ENCODE measurements at regions not wholly inside any gene's neighbourhood (a gene's known extent, or its start where the extent isn't known, plus 50 kb on each side); places are given as distances from the start of the nearest gene placed in this dataset.

DNA sequence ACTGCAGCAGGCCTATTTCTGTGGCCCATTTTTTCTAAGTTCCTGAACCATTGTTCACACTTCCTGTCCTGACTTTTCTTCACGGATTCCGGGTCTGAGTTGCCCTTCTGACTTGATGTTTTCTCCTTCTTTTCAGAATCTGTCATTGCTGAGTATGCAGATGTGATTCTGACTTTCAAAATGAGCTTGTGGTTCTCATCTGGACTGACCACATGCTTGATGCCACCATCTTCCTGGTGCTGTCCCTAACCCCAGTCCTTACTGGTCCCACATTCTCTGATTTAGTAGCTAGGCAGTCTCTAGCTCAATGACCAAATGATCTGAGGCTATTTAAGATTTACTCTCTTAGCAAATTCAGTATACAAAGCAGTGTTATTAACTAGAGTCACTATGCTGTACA is 822.3 kb upstream of the TENM3 start:
- DNase-seq: no peak

DNA sequence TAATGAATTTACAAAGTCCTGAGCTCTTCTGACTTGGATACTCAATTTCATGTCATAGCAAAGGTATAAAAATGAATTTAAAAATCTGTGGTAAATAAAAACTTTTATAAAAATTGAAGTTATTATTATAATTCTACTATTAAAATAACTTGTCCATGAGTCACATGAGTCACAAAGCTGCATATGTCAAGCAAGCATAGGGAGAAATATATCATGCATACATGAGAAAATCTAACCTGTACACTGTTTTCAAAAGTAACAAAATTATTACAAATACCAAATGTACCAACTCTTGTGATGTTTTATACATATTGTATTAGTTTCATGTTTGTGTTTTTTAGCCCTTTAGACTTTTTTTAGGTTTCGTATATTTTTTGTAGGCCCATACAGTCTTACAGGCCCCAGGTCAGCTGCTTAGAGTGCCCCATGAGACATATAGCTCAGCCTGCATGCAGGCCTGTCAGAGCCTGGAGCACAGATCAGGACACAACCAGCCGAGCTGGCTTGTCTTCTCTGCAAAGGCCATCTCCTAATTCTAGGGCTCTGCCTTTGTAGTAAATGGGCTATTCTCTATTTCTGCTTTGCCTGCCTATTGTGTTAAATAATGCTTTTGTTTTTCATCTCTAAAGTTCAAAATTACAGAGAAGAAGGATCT is 818.7 kb upstream of the TENM3 start:
- DNase-seq: no peak

DNA sequence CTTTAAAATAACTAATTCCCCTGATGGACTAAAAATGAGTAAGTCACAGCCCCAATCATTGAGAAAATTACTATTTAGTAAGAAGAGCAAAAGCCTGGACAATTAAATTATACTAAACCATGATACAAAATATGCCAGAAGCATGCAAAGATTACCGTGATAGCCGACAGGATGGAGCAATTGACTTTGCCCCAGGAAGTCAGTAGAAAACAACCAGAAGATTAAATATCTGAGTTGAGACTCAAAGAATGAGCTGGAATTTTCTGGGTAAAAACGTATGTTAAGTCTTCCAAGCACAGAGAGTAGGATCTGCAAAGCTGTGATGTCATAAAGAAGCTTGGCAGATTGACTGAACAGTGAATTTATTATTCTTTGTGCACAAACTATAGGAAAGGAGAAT is 816.1 kb upstream of the TENM3 start:
- no peak for DNase-seq

DNA sequence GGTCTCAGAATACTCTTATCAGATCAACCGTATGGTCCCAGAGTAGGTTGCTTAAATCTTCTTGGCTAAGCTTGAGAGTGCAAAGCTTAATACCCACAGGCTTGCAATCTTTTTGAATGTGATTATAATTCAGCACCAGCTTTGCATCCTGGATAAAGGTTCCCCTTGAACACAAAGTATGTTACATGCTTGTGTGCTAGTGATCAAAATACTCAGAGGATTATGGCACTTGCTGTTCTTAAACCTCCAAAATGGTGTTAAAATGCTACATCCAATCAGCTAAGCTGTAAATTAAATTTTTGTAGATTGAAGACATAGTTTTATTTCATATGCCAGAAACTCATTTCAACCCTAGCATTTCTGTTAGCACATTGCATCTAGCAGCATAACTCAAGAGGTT is 812.2 kb upstream of the TENM3 start:
- DNase-seq: no peak

DNA sequence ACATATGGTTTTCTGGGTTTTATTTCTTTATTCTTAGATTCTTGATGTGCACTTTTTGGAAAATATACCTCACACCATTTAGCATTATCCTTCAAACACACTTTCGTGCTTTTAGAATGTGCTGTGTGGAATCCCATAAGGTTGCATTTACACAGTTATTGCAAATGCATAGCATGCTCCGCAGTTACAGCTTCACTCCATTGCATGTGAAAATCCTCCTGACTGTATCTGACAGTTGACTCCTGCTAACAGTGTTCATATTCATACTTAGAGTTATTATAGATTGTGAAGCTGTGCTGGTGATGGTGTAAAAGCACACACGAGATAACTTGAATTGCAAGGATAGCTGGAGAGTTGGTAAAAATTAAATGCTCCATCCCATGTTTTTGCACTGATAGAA is 811.5 kb upstream of the TENM3 start:
- no peak for DNase-seq

DNA sequence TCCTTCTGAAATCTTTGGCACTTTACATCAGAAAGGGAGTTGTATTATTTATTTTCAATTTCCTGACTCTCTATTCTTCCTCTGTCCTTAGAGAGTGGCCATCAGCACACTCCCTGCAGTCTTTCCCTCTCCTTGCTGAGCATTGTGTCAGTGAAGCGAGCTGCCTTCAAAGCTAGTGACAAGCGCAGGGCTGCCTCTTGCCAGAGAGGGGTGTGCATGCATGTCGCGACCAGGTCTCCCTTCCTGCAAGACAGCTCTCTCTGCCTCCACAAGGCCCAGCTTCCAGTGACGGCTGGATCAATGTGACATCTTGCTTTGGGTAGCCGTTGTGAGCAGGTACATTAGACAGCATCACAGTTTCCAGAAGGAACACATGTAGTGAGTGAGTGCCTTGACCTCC is 810.9 kb upstream of the TENM3 start:
- DNase-seq: no peak

DNA sequence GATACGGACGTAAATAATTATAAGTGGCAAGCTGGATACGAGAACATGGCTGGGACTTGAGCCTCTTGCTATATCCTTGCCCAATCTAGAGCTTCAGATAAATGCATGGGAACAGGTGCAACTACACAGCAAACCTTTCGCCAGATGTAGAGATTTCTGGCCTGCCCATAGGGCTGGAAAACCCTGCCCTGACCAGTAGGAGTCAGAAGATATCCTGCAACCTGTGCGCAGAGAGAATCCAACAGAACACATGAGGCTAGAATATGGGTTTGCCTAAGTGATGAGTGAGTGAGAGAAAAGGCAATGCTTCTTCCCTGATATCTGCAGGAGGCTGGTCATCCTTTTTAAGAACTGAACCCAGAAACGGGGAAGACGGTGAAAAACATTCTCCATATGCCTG is 805.3 kb upstream of the TENM3 start:
- DNase-seq: no peak

DNA sequence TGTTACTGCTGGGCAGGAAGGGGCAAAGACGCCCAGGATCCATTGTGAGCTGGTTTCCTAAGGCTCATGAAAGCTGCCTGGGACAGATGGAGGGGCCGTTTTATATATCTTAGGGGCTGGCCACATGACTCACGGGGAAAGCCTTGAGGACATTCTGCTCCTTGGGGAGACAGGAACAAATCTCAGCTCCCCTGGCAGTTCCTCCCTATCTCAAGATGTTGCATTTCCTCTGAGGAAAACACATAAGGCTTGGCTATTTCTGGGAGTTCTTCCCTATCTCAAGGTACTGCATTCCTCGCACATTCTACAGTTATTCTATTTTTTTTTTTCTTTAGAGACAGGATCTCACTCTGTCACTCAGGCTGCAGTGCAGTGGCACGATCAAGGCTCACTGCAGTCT is 804.6 kb upstream of the TENM3 start:
- DNase-seq: no peak

DNA sequence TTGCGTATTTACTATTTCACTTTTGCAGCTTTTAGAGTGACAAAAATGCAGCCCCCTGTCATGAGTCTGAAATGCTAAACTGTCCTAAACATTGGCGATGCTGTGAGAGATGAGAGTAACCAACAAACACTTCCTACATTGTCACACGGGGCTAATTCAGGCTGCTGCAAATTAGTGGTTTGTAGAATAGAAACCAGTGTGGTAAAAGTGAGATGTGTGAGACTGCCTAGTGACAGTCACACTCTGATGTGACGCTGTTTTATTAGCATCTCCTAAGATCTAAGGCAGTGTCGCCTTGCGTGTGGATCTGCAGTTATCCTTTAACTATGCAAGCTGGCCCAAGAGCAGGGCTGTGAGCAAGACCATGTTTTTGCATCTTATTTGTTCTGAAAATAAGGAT is 800.2 kb upstream of the TENM3 start:
- no peak for DNase-seq

DNA sequence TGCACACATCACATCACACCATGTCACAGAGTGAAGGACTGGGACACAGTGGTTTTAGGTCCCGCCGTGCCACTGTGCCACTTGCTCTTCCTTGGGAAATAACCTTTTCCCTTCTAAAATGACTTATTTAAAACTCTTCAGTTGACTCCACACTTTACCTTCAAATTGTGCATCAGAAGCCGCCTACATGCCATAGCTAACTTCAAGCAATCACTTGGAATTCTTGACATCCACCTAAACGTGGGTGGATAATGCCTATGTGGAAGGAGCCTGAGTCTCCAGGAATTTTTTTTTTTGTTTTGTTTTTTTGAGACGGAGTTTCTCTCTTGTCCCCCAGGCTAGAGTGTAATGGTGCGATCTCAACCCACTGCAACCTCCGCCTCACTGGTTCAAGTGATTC is 777.4 kb upstream of the TENM3 start:
- DNase-seq: no peak

DNA sequence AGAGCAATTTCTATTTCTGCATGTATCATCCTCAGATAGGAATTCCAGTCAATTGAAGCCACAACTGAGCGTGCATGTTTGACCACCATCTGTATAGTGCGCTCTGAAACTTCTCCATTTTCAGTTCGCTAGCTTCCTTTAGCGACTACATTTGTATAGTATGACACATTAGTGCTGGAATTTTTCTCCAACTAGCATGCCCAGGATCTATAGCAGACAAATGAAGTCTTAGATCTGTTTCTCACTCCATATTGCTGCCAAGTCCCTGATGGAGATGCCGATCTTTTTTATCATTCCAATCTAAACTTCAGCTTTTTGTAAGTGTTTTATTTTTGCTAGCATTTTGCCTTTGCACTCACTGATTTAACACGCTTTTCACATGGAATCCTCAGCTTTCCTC is 774.8 kb upstream of the TENM3 start:
- DNase-seq: no peak

DNA sequence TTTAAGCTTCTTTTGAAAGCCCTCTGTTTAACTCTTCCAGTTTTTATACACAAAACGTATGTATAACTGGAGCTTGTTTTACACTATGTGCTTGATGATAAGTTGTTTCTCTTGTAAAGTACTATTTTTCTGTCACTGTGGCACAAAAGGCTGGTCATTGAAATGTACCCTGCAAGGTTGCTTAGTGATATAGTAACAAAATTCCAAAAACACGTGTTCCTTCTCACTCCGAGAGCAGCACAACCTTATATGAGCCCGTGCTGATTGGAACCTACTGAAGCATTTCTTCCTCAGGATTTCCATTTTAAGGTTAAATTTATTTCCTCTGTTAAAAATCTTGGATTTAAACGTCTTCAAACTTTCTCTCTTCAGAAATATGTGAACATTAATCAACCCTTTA is 772.9 kb upstream of the TENM3 start:
- no peak for DNase-seq

DNA sequence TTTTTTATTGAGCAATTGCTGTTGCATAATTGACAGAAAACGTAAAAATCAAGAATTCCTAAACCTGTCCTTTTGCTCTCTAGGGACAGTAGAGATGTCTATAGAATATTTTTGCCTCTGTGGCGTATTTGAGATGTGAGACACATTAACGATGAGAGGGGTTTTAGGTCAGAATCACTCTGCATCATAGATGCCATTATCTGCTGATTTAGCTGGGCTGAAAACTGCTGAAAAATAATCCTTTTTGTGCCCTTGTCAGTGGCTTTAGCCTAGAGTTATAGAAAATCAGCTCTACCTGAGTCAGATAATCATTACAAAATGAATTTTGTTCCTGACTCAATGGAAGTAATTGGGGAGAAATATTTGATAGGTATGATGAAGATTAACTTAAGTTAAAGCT is 767.8 kb upstream of the TENM3 start:
- no peak for DNase-seq

DNA sequence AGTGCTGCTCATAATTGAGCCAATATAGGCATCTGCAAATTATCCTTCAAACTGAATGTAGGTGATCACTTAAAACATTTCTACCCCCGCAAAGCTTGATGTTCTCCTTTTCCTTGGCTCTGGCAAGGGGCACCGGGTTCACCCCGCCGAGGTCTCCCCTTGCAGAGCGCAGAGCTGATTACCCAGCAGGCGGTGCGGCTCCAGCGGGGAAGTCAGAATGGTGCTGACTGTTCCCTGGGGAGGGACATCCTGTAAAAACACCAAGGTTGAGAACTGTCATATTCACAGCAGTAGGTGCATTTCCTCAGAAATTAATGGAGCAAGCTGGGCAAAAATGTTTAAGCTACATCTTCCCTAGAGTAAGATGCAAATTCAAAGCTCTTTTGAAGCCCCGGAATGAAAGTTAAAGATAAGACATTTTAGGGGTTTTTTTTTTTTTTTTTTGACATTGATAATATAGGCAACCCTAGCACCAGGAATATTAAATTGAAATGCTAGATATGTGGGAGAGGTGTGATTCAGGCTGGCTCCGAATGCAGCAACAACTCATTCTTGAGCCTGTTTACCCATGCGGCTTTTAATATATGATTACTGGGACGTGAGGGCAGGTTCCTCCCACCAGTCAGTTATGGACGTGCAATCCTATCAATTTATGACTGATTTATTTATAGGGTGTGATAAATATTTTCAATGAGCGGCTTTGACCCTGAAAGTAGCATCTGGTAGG is 767.3 kb upstream of the TENM3 start:
- no peak for DNase-seq

DNA sequence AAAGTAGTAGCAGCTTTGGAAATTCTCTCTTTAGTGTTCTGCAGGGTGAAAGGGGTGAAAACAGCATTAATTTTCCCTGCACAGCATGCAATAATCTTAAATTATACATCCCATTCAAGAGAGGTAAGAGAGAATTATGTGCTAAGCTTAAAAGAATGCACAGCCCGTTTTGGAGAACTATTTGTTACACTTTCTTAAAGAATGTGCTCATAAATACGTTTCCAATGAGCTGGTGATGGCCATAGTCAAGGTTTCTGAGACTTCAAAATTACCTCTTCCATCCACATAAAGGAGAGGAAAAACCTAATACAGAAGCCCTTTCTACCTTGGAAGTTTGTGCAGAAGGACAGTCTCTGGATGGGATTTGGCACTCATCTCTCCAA is 766.7 kb upstream of the TENM3 start:
- no peak for DNase-seq

DNA sequence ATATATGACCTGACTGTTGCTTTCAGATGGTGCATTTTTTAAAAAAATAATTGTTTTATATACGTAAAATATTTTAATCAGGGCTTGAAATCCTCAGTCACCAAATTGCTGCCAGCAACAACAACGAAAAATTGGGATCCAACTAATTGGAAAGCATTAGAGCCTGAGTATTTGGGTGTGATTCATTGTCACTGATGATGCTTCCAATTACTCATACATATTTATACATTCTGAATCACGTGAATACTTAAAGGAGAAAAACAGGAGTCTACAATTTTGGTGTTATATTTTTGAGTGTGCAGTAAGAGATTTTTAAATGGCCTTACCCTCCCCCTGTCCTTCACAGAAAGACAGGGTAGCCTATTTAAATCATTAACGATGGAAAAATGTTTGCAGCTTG is 765.6 kb upstream of the TENM3 start:
- DNase-seq: no peak

DNA sequence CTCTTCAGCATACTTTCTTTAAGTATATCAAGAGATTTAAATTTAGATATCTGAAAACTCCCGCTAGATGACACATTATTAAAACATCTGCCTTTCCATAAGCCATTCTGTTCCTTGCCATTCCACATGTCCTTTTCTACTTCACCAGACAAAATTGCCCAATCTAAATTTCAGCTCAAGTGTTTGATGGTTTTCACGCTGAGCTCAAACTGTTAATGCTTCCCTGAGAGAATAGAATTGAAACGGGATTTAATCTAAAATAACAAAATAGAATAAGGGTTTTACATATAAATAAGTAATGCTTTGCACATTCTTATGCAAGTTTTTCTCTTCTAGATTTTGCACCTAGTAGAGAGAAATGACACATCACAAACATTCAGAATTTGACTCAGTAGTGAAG is 764.5 kb upstream of the TENM3 start:
- no peak for DNase-seq

DNA sequence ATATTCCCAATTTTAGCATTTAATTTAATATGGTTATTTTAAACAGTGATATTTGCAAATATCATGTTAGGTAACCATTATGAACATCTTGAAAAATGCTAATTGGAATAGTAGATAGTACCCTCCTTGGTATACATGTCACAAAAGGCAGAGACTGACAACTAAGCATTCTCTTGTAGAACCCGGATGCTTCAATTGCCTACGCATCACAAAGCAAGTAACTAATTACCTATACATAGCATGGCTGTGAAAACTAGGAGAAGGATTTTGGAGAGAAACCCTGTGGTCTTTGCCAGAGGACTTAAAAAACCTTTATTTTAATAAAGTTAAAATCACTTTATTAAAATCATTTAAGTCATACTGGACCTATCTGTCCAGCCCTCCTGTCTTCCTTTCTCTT is 764.1 kb upstream of the TENM3 start:
- no peak for DNase-seq

DNA sequence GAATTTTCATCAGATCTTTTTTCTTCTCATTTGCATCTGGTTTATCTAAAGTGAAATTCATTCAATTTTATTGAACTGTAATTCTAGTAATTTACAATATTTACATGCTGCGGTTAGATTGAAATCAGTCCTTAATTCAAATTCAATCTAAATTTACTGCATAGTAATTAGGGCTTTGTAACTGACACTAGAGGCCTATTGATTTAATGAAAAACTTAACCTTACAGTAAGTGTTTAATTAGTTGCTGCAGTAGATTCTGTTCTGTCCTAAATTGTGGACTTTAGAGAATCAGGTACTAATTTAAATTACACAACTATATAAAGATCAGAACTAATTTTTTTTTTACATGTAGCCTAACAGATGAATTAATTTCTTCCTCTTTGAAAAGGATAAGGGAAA is 758.8 kb upstream of the TENM3 start:
- DNase-seq: no peak

DNA sequence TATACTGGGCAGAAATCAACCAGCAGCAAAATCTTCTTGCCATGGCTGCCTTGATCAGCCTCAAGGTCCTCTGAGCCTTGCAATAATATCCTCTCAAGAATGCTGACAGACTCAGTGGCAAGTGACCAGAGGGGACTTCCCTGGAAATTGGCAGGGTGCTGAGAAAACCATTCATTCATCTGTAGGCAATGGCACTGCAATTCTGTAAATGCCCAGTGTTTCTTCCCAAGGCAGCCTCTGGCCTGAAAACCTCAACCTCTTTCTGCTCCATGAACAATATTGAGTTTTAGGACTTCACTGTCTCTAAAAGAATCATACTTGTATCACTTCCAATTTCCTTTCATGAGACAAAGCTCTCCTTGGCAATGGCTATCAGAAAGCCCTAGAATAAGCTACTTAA is 754.3 kb upstream of the TENM3 start:
- DNase-seq: no peak

DNA sequence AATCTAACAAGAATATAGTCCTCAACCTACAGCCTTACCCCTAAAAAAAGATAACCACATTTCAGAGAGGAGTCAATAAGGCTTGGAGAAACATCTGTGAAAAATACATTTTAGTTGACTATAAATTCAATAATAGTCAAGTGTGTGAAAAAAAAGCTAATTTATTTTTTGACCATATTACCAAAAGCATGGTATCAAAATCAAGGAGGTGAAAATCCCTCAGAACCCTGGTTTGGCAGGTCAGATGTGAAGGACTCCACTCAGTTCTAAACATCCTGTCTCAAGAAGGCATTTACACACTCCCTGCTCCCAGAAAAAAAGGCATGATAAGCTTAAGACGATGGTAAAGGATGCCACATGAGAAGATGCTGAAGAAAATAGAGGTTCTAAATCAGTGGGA is 745.1 kb upstream of the TENM3 start:
- no peak for DNase-seq

DNA sequence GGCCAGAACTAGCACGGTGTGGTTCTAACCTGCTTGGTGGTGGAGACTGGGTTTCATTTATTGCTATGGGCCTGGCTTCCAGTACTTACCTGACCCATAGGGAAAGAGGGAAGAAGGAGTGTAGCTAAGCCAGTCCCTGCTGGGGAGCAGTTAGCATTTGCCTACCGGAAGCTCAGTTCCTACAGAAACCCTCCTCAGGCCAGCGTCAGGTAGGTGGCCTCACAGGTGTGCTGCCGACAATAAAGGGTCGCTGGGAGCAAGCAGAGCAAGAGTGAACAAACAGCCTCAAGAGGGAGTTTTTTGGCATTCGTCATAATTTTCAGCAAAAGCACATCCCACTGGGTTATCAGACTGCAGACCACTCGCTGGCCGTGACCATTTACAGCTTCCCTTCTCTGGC is 740.6 kb upstream of the TENM3 start:
- DNase-seq: no peak

DNA sequence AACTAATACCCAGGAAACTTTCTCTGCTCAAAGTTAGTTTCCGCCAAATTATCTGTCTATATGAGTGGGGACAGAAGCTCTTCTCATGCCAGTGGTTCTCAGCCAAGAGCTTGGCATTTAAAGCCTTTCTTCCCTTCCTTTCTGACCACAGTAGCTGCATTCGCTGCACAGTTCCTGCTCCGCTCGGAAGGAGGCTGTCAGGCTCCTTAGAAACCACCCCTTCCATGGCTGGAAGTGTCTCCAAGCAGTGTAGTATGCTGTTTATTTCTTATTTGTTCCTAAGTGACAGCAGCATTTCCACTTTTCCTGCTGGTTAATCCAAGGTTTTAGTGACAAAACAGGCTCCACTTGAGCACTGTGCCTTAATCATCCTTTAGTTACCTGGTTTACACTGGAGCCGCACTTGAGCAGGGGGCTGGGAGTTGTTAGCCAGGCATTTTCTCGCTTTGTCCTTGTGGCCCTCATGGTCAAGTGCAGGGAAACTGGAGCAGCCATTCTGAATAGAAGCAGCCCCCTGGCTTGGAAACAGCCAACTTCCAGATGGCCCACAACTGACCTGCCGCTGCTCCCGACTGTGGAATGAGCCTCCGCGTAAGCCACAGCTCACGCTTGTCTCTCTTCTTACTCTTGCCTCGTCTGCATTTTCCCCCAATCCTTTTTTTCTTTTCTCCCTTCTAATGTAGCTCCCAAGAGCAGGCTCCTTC is 739.4 kb upstream of the TENM3 start:
- DNase-seq: no peak

DNA sequence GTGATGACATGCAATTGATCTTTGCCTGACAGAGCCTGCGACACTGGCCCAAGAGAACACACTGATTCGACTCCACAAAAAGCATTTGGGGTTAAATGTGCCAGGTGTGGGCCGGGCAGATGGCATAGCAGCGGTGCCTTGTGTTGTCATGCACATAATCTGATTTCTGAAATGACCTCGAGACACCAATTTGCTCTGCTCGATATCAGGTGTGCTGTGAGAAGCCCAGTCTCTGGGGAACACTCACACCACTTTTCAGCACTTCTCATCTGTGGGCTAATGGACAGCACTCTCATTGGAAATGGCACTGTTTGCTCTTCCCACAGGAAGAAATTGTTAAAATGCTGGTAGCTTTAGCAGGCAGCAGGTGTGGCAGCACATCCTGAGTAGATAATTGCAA is 738.3 kb upstream of the TENM3 start:
- DNase-seq: no peak
